SK-N-SH (cell line): ENCODE measurements at regions not wholly inside any gene's neighbourhood (a gene's known extent, or its start where the extent isn't known, plus 50 kb on each side); places are given as distances from the start of the nearest gene placed in this dataset.

ENCODE experiments used
- CTCF ChIA-PET: fragments of 300-600, 350-600 bp; formaldehyde crosslinking; extraction: SDS; loops from one replicate; lab custom pipeline; 2021; lab: Yijun Ruan, JAX
- POLR2A ChIA-PET: fragments of 350-600 bp; sonication (Branson Sonifier 250); formaldehyde crosslinking; extraction: SDS; loops from one replicate; lab custom pipeline; 2020; ENCODE audit warnings: antibody characterized with exemption, inconsistent platforms; lab: Yijun Ruan, JAX
- DNase-seq: peaks from one replicate; pipeline ENCODE4 v3.0.0; 2012
- H2AFZ ChIP-seq: fragments of 200-600 bp; sonication (generic); 2 replicates; pipeline ENCODE4 v1.8.1; 2016; ENCODE audit warnings: antibody characterized with exemption, mild to moderate bottlenecking, low read depth
- H3F3A ChIP-seq: fragments of 200-600 bp; sonication (generic); replicated peaks from 2 replicates; pipeline ENCODE3; 2016; ENCODE audit warnings: antibody characterized with exemption, mild to moderate bottlenecking; ENCODE audit not compliant: insufficient read depth
- H3K27ac ChIP-seq, 2 experiments: fragments of 200-500 bp in 1 of 2; fragments of 200-600 bp in 1 of 2; sonication (Bioruptor generic) in 1 of 2; sonication (generic), shearing (Covaris generic) in 1 of 2; 2 replicates each; pipeline versions ENCODE4 v1.5.1 to v1.6.1; 2014 to 2016; ENCODE audit warnings: low read depth in 2 of 2, inconsistent platforms in 1 of 2, low read length in 1 of 2, mild to moderate bottlenecking in 1 of 2, mixed read lengths in 1 of 2
- H3K27me3 ChIP-seq: fragments of 200-600 bp; sonication (generic), shearing (Covaris generic); 2 replicates; pipeline ENCODE4 v1.6.1; 2016; ENCODE audit warnings: mixed run types; ENCODE audit not compliant: insufficient read depth
- H3K36me3 ChIP-seq, 2 experiments: fragments of 200-500 bp in 1 of 2; fragments of 200-600 bp in 1 of 2; sonication (Bioruptor generic) in 1 of 2; sonication (generic) in 1 of 2; replicated peaks in 1 of 2; 2 replicates each; pipeline versions ENCODE3 to v1.5.1; 2014 to 2016; ENCODE audit warnings: low read length in 1 of 2, mild to moderate bottlenecking in 1 of 2; ENCODE audit not compliant: insufficient read depth in 2 of 2, control insufficient read depth in 1 of 2
- H3K4me1 ChIP-seq, 2 experiments: fragments of 200-500 bp in 1 of 2; fragments of 200-600 bp in 1 of 2; sonication (Bioruptor generic) in 1 of 2; sonication (generic), shearing (Covaris generic) in 1 of 2; 2 replicates each; pipeline versions ENCODE4 v1.5.1 to v1.6.1; 2014 to 2016; ENCODE audit warnings: low read depth in 1 of 2, low read length in 1 of 2, mixed run types in 1 of 2; ENCODE audit not compliant: insufficient read depth in 2 of 2, control insufficient read depth in 1 of 2
- H3K4me2 ChIP-seq: fragments of 200-600 bp; sonication (generic), shearing (Covaris generic); 2 replicates; pipeline ENCODE4 v1.6.1; 2017; ENCODE audit warnings: mixed run types
- H3K4me3 ChIP-seq, 2 experiments: fragments of 200-500 bp in 1 of 2; fragments of 200-600 bp in 1 of 2; sonication (Bioruptor generic) in 1 of 2; sonication (generic), shearing (Covaris generic) in 1 of 2; 2 replicates each; pipeline versions ENCODE4 v1.5.1 to v1.8.1; 2014 to 2016; ENCODE audit warnings: low read depth in 2 of 2, inconsistent platforms in 1 of 2, low read length in 1 of 2, mild to moderate bottlenecking in 1 of 2, mixed read lengths in 1 of 2, moderate library complexity in 1 of 2
- H3K79me2 ChIP-seq: fragments of 200-600 bp; sonication (generic); 2 replicates; pipeline ENCODE4 v1.8.1; 2017; ENCODE audit warnings: mild to moderate bottlenecking; ENCODE audit not compliant: insufficient read depth
- H3K9ac ChIP-seq: fragments of 200-600 bp; sonication (generic); 2 replicates; pipeline ENCODE4 v1.6.1; 2017; ENCODE audit warnings: mixed run types
- H3K9me2 ChIP-seq: fragments of 200-600 bp; sonication (generic); 2 replicates; pipeline ENCODE4 v1.6.1; 2017; ENCODE audit warnings: mixed run types
- H3K9me3 ChIP-seq: fragments of 200-600 bp; sonication (generic); 2 replicates; pipeline ENCODE4 v1.6.1; 2017; ENCODE audit warnings: mixed run types, mild to moderate bottlenecking, moderate library complexity
- H4K20me1 ChIP-seq: fragments of 200-600 bp; sonication (generic); 2 replicates; pipeline ENCODE4 v1.6.1; 2017; ENCODE audit warnings: mild to moderate bottlenecking, mixed run types; ENCODE audit not compliant: insufficient read depth
- CHD2 ChIP-seq: fragments of 150-350 bp; IDR thresholded peaks from 2 replicates; pipeline ENCODE4 v1.6.1; 2018; ENCODE audit warnings: low read length; ENCODE audit not compliant: partially characterized antibody
- ELF1 ChIP-seq: IDR thresholded peaks from 2 replicates; pipeline ENCODE4 v1.4.0; 2012
- EZH2phosphoT487 ChIP-seq: fragments of 200-600 bp; sonication (generic); IDR thresholded peaks from 2 replicates; pipeline ENCODE4 v1.6.1; 2017; ENCODE audit warnings: low read depth, mixed run types, mild to moderate bottlenecking, antibody characterized with exemption, moderate library complexity, borderline replicate concordance
- FOSL2 ChIP-seq: IDR thresholded peaks from 2 replicates; pipeline ENCODE4 v1.4.0; 2012; ENCODE audit warnings: low read depth, mild to moderate bottlenecking, moderate library complexity, borderline replicate concordance
- GABPA ChIP-seq: IDR thresholded peaks from 2 replicates; pipeline ENCODE4 v1.4.0; 2012; ENCODE audit warnings: low read depth, mild to moderate bottlenecking
- MXI1 ChIP-seq: IDR thresholded peaks from 2 replicates; pipeline ENCODE4 v1.6.1; 2012; ENCODE audit warnings: mild to moderate bottlenecking, low read depth, low read length, improper control_type of control experiment
- PBX3 ChIP-seq: IDR thresholded peaks from 2 replicates; pipeline ENCODE4; 2012
- POLR2AphosphoS5 ChIP-seq: IDR thresholded peaks from 2 replicates; pipeline ENCODE4 v1.6.1; 2012; ENCODE audit warnings: low read depth, low read length
- RFX5 ChIP-seq: IDR thresholded peaks from 2 replicates; pipeline ENCODE4 v1.6.1; 2012; ENCODE audit warnings: mild to moderate bottlenecking, improper control_type of control experiment, low read length
- SIN3A ChIP-seq: IDR thresholded peaks from 2 replicates; pipeline ENCODE4 v1.6.1; 2012; ENCODE audit warnings: low read depth, mild to moderate bottlenecking, low read length, moderate library complexity, borderline replicate concordance
- TAF1 ChIP-seq: IDR thresholded peaks from 2 replicates; pipeline ENCODE4 v1.6.1; 2012; ENCODE audit warnings: low read depth, mild to moderate bottlenecking, low read length, moderate library complexity, borderline replicate concordance
- TCF12 ChIP-seq: IDR thresholded peaks from 2 replicates; pipeline ENCODE4 v1.4.0; 2012
- TEAD4 ChIP-seq: IDR thresholded peaks from 2 replicates; pipeline ENCODE4 v1.4.0; 2012; ENCODE audit warnings: mild to moderate bottlenecking, borderline replicate concordance; ENCODE audit not compliant: insufficient read depth
- USF1 ChIP-seq: IDR thresholded peaks from 2 replicates; pipeline ENCODE4 v1.4.0; 2012; ENCODE audit warnings: low read depth, borderline replicate concordance
- YY1 ChIP-seq: IDR thresholded peaks from 2 replicates; pipeline ENCODE4 v1.4.0; 2012; ENCODE audit warnings: low read depth, mild to moderate bottlenecking
- ZBTB33 ChIP-seq: IDR thresholded peaks from 2 replicates; pipeline ENCODE4 v1.4.0; 2012; ENCODE audit warnings: low read depth, borderline replicate concordance
- WGBS: methylation state at CpG from one replicate; pipeline ENCODE4 v1.1.6; 2017; ENCODE audit warnings: low lambda C conversion rate; 5-methylcytosine and 5-hydroxymethylcytosine counted together

- DNase-seq = no peak
- CTCF ChIA-PET = interaction anchor here (1.0 to 2.0 kb wide), 5 partner anchors 17 to 106 kb away, joined by 3 to 11 read pairs (median 4); no protein-coding TSS in a partner anchor
- WGBS = 80% methylated on average over 4 of the region's 4 CpGs
- H3K27ac ChIP-seq = no peak overlapping the region
- H2AFZ ChIP-seq = no peak overlapping the region
- H4K20me1 ChIP-seq = no peaks in the 10 kb centered on the region
- H3K79me2 ChIP-seq = no peaks in the 10 kb centered on the region
- POLR2A ChIA-PET = no interaction called here
- TF ChIP-seq PBX3 = no peak
- TF ChIP-seq CHD2 = no peak
- no peak for TF ChIP-seq POLR2AphosphoS5
- TF ChIP-seq TEAD4 = no peak
- no peak for TF ChIP-seq GABPA
- TF ChIP-seq MXI1 = no peak
- TF ChIP-seq RFX5 = no peak
- no peak for TF ChIP-seq ELF1
- no peak for TF ChIP-seq FOSL2
- no peaks in the 10 kb centered on the region for H3K9me3 ChIP-seq
- no peaks in the 10 kb centered on the region for H3K9me2 ChIP-seq
- no peak overlapping the region for H3K9ac ChIP-seq
- H3K4me2 ChIP-seq = no peak overlapping the region
- peaks cover under 1% of the 10 kb centered on the region; the same call in 1 of the 2 replicates for H3K27me3 ChIP-seq
- H3K36me3 ChIP-seq = no peaks in the 10 kb centered on the region
- peaks cover 11% of the 10 kb centered on the region for H3F3A ChIP-seq
- peaks cover 7 to 8% of the 10 kb centered on the region in 2 experiments; a peak in 1 of 4 replicates for H3K4me1 ChIP-seq
- no peak overlapping the region for H3K4me3 ChIP-seq
These were observed 84.7 kb downstream of the RAMP3 start for GRCh38 chr7:45242261-45242660.

- Histone ChIP-seq H4K20me1 (no peaks in the 10 kb centered on the region), H3K9me3 (no peaks in the 10 kb centered on the region), H3F3A (peaks cover 11% of the 10 kb centered on the region), H2AFZ (no peak overlapping the region), H3K27me3 (peaks cover 5% of the 10 kb centered on the region; the same call in 1 of the 2 replicates), H3K9ac (no peak overlapping the region), H3K9me2 (no peaks in the 10 kb centered on the region), H3K4me2 (no peak overlapping the region), H3K79me2 (no peaks in the 10 kb centered on the region), H3K27ac (no peak overlapping the region), H3K4me1 (peaks cover 7 to 8% of the 10 kb centered on the region in 2 experiments; a peak in 1 of 4 replicates), H3K4me3 (no peak overlapping the region), H3K36me3 (no peaks in the 10 kb centered on the region)
- POLR2A ChIA-PET = no interaction called here
- TF ChIP-seq USF1 (no peak), CHD2 (no peak), ZBTB33 (no peak), SIN3A (no peak), EZH2phosphoT487 (no peak), YY1 (no peak), TAF1 (no peak), TCF12 (no peak), RFX5 (no peak)
- DNase-seq = no peak
- WGBS = 49% methylated on average over 3 of the region's 3 CpGs
- CTCF ChIA-PET = interaction anchor here (0.6 to 2.0 kb wide), 5 partner anchors 16 to 106 kb away, joined by 3 to 11 read pairs (median 4); no protein-coding TSS in a partner anchor
These were observed 85.1 kb downstream of the RAMP3 start for GRCh38 chr7:45242698-45243097.
